ENCODE measurements at regions not wholly inside any gene's neighbourhood (a gene's known extent, or its start where the extent isn't known, plus 50 kb on each side); places are given as distances from the start of the nearest gene placed in this dataset.

DNA sequence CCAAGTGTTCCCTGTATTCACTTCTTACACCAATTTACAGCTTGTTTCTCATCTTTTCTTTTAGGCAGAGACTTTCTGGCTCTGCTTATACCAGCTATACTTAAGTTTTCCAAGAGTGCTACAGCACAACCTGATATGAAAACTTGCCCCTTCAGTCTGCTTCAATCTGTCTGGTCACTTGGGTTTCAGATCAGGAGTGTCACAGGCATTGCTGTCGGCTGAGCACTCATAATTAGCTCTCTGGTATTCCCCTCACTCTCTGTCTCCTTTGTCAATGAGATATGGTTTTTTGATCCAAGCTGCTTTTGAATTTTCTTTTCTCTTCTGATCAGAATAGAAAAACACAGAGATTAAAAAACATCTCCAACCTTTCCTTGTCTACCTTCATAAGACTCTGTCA lies 194.9 kb upstream of the UMPS start:
- TF ChIP-seq SUZ12 (IDR thresholded peaks at IDR 0.05; ENCODE audit: low read length) = no peak
- TF ChIP-seq, protein P1, sequence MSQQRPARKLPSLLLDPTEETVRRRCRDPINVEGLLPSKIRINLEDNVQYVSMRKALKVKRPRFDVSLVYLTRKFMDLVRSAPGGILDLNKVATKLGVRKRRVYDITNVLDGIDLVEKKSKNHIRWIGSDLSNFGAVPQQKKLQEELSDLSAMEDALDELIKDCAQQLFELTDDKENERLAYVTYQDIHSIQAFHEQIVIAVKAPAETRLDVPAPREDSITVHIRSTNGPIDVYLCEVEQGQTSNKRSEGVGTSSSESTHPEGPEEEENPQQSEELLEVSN (IDR thresholded peaks at IDR 0.05) = no peak
- TF ChIP-seq, protein P2, sequence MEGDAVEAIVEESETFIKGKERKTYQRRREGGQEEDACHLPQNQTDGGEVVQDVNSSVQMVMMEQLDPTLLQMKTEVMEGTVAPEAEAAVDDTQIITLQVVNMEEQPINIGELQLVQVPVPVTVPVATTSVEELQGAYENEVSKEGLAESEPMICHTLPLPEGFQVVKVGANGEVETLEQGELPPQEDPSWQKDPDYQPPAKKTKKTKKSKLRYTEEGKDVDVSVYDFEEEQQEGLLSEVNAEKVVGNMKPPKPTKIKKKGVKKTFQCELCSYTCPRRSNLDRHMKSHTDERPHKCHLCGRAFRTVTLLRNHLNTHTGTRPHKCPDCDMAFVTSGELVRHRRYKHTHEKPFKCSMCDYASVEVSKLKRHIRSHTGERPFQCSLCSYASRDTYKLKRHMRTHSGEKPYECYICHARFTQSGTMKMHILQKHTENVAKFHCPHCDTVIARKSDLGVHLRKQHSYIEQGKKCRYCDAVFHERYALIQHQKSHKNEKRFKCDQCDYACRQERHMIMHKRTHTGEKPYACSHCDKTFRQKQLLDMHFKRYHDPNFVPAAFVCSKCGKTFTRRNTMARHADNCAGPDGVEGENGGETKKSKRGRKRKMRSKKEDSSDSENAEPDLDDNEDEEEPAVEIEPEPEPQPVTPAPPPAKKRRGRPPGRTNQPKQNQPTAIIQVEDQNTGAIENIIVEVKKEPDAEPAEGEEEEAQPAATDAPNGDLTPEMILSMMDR (IDR thresholded peaks at IDR 0.05; ENCODE audit: control extremely low read depth in 1 of 3, insufficient read depth in 1 of 3, low read depth in 1 of 3, low read length in 3 of 3) = no peak
- no peak for TF ChIP-seq TEAD4 (IDR thresholded peaks at IDR 0.05; ENCODE audit: low read depth, low read length)
- no peak for TF ChIP-seq POLR2A (IDR thresholded peaks at IDR 0.05; ENCODE audit: control extremely low read depth in 1 of 2, low read depth in 2 of 2, low read length in 2 of 2)
- no peak for TF ChIP-seq EP300 (IDR thresholded peaks at IDR 0.05; ENCODE audit: borderline replicate concordance in 1 of 2, low read depth in 2 of 2, low read length in 2 of 2)
- TF ChIP-seq, protein P3, sequence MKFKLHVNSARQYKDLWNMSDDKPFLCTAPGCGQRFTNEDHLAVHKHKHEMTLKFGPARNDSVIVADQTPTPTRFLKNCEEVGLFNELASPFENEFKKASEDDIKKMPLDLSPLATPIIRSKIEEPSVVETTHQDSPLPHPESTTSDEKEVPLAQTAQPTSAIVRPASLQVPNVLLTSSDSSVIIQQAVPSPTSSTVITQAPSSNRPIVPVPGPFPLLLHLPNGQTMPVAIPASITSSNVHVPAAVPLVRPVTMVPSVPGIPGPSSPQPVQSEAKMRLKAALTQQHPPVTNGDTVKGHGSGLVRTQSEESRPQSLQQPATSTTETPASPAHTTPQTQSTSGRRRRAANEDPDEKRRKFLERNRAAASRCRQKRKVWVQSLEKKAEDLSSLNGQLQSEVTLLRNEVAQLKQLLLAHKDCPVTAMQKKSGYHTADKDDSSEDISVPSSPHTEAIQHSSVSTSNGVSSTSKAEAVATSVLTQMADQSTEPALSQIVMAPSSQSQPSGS (IDR thresholded peaks at IDR 0.05; ENCODE audit: low read length) = no peak
- no peak for TF ChIP-seq EZH2 (IDR thresholded peaks at IDR 0.05; ENCODE audit: low read depth, low read length, severe bottlenecking)
- TF ChIP-seq ZNF274 (IDR thresholded peaks at IDR 0.05; ENCODE audit: borderline replicate concordance, extremely low read depth, low read length) = no peak
- TF ChIP-seq POLR2AphosphoS5 (IDR thresholded peaks at IDR 0.05; ENCODE audit: low read depth, low read length) = no peak
- TF ChIP-seq HDAC6 (IDR thresholded peaks at IDR 0.05; ENCODE audit: low read depth, low read length) = no peak
- TF ChIP-seq SIN3A (conservative IDR thresholded peaks at IDR 0.05 in 1 of 2, IDR thresholded peaks at IDR 0.05 in 1 of 2; ENCODE audit: low read depth in 1 of 2, low read length in 2 of 2) = no peak
- TF ChIP-seq SAP30 (IDR thresholded peaks at IDR 0.05; ENCODE audit: insufficient read depth, insufficient replicate concordance, low read length) = no peak
